Gastrocnemius medialis (tissue), 4 donors: ENCODE measurements at regions not wholly inside any gene's neighbourhood (a gene's known extent, or its start where the extent isn't known, plus 50 kb on each side); places are given as distances from the start of the nearest gene placed in this dataset.
"Not testable (repeated sequence)": the region's sequence is repeated elsewhere in the genome, so short reads cannot be mapped to it uniquely, and the experiment has no call there.

Experiments used
- POLR2A ChIP-seq, 2 donors: fragments of 450-650 bp; IDR thresholded peaks; one replicate each; pipeline ENCODE4 v1.6.1; 2017; ENCODE audit warnings: antibody characterized with exemption in 2 of 2, mild to moderate bottlenecking in 2 of 2, moderate library complexity in 2 of 2
- TF ChIP-seq, protein P1 (sequence below), 5 experiments: fragments of 450-650 bp in 3 of 5; fragments of 200-600 bp in 2 of 5; sonication (generic) in 2 of 5; IDR thresholded peaks in 4 of 5; conservative IDR thresholded peaks in 1 of 5; 1 replicate in 4 of 5; 2 replicates in 1 of 5; pipeline ENCODE4 v1.5.1; 2016 to 2019; ENCODE audit warnings: antibody characterized with exemption in 5 of 5, mild to moderate bottlenecking in 3 of 5, moderate library complexity in 3 of 5

DNA sequence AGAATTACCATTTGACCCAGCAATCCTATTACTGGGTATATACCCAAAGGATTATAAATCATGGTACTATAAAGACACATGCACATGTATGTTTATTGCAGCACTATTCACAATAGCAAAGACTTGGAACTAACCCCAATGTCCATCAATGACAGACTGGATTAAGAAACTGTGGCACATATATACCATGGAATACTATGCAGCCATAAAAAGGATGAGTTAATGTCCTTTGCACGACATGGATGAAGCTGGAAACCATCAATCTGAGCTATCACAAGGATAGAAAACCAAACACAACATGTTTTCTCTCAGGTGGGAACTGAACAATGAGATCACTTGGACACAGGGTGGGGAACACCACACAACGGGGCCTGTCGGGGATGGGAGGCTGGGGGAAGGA is 123.4 kb upstream of the RIOK3 start:
- TF ChIP-seq, protein P1, sequence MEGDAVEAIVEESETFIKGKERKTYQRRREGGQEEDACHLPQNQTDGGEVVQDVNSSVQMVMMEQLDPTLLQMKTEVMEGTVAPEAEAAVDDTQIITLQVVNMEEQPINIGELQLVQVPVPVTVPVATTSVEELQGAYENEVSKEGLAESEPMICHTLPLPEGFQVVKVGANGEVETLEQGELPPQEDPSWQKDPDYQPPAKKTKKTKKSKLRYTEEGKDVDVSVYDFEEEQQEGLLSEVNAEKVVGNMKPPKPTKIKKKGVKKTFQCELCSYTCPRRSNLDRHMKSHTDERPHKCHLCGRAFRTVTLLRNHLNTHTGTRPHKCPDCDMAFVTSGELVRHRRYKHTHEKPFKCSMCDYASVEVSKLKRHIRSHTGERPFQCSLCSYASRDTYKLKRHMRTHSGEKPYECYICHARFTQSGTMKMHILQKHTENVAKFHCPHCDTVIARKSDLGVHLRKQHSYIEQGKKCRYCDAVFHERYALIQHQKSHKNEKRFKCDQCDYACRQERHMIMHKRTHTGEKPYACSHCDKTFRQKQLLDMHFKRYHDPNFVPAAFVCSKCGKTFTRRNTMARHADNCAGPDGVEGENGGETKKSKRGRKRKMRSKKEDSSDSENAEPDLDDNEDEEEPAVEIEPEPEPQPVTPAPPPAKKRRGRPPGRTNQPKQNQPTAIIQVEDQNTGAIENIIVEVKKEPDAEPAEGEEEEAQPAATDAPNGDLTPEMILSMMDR (IDR thresholded peaks at IDR 0.05 in 4 of 5, conservative IDR thresholded peaks at IDR 0.05 in 1 of 5) = not testable (repeated sequence)
- not testable (repeated sequence) for TF ChIP-seq POLR2A (IDR thresholded peaks at IDR 0.05)
